ENCODE measurements at regions not wholly inside any gene's neighbourhood (a gene's known extent, or its start where the extent isn't known, plus 50 kb on each side); places are given as distances from the start of the nearest gene placed in this dataset.

- DNase-seq: no peak
These were observed 211.5 kb upstream of the FOXA2 start for GRCh38 chr20:22795871-22796270.

GRCh38 chr20:22796469-22797077 is 212.2 kb upstream of the FOXA2 start:
- no peak for DNase-seq

- DNase-seq: no peak
These were observed 212.7 kb upstream of the FOXA2 start for GRCh38 chr20:22797103-22797502.

GRCh38 chr20:22799687-22800086 is 215.3 kb upstream of the FOXA2 start:
- DNase-seq: no peak

- DNase-seq: no peak
These were observed 215.8 kb upstream of the FOXA2 start for GRCh38 chr20:22800129-22800528.

- DNase-seq: no peak
These were observed 217.2 kb upstream of the FOXA2 start for GRCh38 chr20:22801528-22801927.

- no peak for DNase-seq
These were observed 217.9 kb upstream of the FOXA2 start for GRCh38 chr20:22802296-22802695.

- DNase-seq: no peak
These were observed 220.8 kb upstream of the FOXA2 start for GRCh38 chr20:22805219-22805618.

GRCh38 chr20:22805996-22806395 is 221.6 kb upstream of the FOXA2 start:
- no peak for DNase-seq

- no peak for DNase-seq
These were observed 222.7 kb upstream of the FOXA2 start for GRCh38 chr20:22807045-22807444.

- no peak for DNase-seq
These were observed 223.4 kb upstream of the FOXA2 start for GRCh38 chr20:22807646-22808244.

GRCh38 chr20:22808628-22809027 is 224.3 kb upstream of the FOXA2 start:
- DNase-seq: no peak

GRCh38 chr20:22810030-22810429 is 225.1 kb upstream of the SSTR4 start:
- DNase-seq: no peak

- no peak for DNase-seq
These were observed 224.2 kb upstream of the SSTR4 start for GRCh38 chr20:22810626-22811569.

GRCh38 chr20:22814471-22815205 is 220.5 kb upstream of the SSTR4 start:
- DNase-seq: no peak

GRCh38 chr20:22815206-22815551 is 219.9 kb upstream of the SSTR4 start:
- no peak for DNase-seq

- no peak for DNase-seq
These were observed 219.4 kb upstream of the SSTR4 start for GRCh38 chr20:22815603-22816315.

- no peak for DNase-seq
These were observed 216.5 kb upstream of the SSTR4 start for GRCh38 chr20:22818636-22819035.

- no peak for DNase-seq
These were observed 216.0 kb upstream of the SSTR4 start for GRCh38 chr20:22819112-22819511.

GRCh38 chr20:22819784-22820183 is 215.3 kb upstream of the SSTR4 start:
- no peak for DNase-seq

- no peak for DNase-seq
These were observed 213.9 kb upstream of the SSTR4 start for GRCh38 chr20:22821081-22821727.

GRCh38 chr20:22821796-22822195 is 213.3 kb upstream of the SSTR4 start:
- no peak for DNase-seq

Measured in CD4-positive, alpha-beta T cell treated with Interleukin-17A for 4 hours (primary cell).